HAP-1 (cell line): ENCODE measurements at regions not wholly inside any gene's neighbourhood (a gene's known extent, or its start where the extent isn't known, plus 50 kb on each side); places are given as distances from the start of the nearest gene placed in this dataset.

Source experiments
- DNase-seq, 2 experiments: peaks; one replicate each; pipeline ENCODE4 v3.0.0-alpha.2; 2016 to 2020; ENCODE audit warnings: low spot score in 2 of 2
- H3K27me3 ChIP-seq: fragments of 250-450 bp; sonication (Bioruptor Pico); 2 replicates; pipeline ENCODE4 v1.5.1; 2020; ENCODE audit warnings: low read depth, mild to moderate bottlenecking, moderate library complexity
- H3K36me3 ChIP-seq: fragments of 250-450 bp; sonication (Bioruptor Pico); replicated peaks from 2 replicates; pipeline ENCODE4 v1.5.1; 2020; ENCODE audit warnings: mild to moderate bottlenecking
- H3K4me1 ChIP-seq: fragments of 250-450 bp; sonication (Bioruptor Pico); 2 replicates; pipeline ENCODE4 v1.5.1; 2020; ENCODE audit warnings: mild to moderate bottlenecking
- H3K4me3 ChIP-seq: fragments of 250-450 bp; sonication (Bioruptor Pico); 2 replicates; pipeline ENCODE4 v1.5.1; 2020; ENCODE audit warnings: mild to moderate bottlenecking, moderate library complexity
- H3K9me3 ChIP-seq: fragments of 250-450 bp; sonication (Bioruptor Pico); 2 replicates; pipeline ENCODE4 v1.5.1; 2020; ENCODE audit warnings: mild to moderate bottlenecking, moderate library complexity
- in situ Hi-C: fragments of 300-500 bp; cut with MboI; formaldehyde crosslinking; loops from 3 replicates; pipeline ENCODE4 v1.14.3; 2020; ENCODE audit warnings: low sequenced_read_pairs, inconsistent platforms, mixed read lengths

- H3K27me3 ChIP-seq = no peaks in the 10 kb centered on the region
- no peaks in the 10 kb centered on the region for H3K36me3 ChIP-seq
- in situ Hi-C loops = no loop called here
- no peaks in the 10 kb centered on the region for H3K4me1 ChIP-seq
- DNase-seq = no peak
- no peaks in the 10 kb centered on the region for H3K9me3 ChIP-seq
- H3K4me3 ChIP-seq = no peak overlapping the region
Observed at GRCh38 chr10:43901302-43901701, 252.6 kb upstream of the ZNF32 start.

DNA sequence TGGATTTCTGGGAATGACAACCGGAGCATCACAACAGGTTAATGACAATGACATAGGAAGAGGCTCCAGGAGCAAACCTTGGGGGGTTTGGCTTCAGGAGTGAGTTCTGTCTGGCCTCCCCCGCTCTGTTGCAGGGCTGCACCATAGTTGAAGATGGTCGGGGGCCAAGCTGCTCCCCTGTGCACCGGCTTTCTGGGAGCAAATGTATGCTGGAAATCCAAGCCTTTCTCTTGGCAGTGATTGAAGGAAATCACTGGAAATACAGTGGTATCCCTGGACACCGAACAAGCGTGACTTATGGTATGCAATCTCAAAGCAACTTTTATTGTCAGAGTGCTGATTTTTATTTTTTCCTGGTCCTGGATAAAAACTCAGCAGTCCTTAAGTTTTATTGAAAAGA is 251.9 kb upstream of the ZNF32 start:
- in situ Hi-C loops = no loop called here
- Histone ChIP-seq H3K27me3 (no peaks in the 10 kb centered on the region), H3K4me3 (no peak overlapping the region), H3K9me3 (no peaks in the 10 kb centered on the region), H3K4me1 (no peaks in the 10 kb centered on the region), H3K36me3 (no peaks in the 10 kb centered on the region)
- DNase-seq = no peak

- H3K4me1 ChIP-seq = no peaks in the 10 kb centered on the region
- no peaks in the 10 kb centered on the region for H3K36me3 ChIP-seq
- in situ Hi-C loops = no loop called here
- no peak for DNase-seq
- H3K27me3 ChIP-seq = no peaks in the 10 kb centered on the region
- no peaks in the 10 kb centered on the region for H3K9me3 ChIP-seq
- H3K4me3 ChIP-seq = no peak overlapping the region
Observed at GRCh38 chr10:43899224-43899959, 250.7 kb upstream of the ZNF32 start.

GRCh38 chr10:43898592-43898991 is 249.9 kb upstream of the ZNF32 start:
- no peak overlapping the region for H3K4me3 ChIP-seq
- no peaks in the 10 kb centered on the region for H3K36me3 ChIP-seq
- no peaks in the 10 kb centered on the region for H3K4me1 ChIP-seq
- DNase-seq = no peak
- in situ Hi-C loops = no loop called here
- H3K9me3 ChIP-seq = no peaks in the 10 kb centered on the region
- H3K27me3 ChIP-seq = no peaks in the 10 kb centered on the region

DNA sequence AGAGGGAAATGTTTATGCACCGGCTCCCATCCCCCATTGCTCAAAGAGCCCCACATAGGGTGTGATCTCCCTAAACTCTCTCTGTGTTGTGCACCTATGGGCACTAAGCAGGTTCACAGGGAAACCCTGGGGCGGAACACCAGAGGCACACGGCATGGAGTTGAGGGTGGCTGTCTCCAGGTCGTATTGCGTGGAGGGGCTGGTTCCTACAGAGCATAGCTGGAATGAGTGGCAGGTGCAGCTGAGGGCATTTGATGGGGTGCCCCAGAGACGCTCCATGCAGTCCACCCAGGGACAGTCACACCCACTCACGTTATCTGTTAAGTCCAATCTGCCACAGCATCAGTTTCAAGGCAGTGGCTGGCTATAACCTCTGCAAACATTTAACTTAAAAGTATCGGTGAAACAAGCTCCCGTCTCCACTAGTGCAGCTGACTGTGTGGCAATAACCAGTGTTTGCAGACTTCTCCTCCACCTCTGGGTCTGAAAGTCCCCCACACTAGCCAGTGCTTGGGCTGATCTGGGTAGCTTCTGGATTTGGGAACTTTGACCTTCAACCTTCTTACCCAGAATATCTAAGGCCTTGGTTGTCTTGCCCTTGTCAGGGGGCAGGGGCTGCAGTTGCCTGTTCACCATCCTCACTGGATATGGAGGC is 249.2 kb upstream of the ZNF32 start:
- Histone ChIP-seq H3K27me3 (no peaks in the 10 kb centered on the region), H3K9me3 (no peaks in the 10 kb centered on the region), H3K4me1 (no peaks in the 10 kb centered on the region), H3K4me3 (no peak overlapping the region), H3K36me3 (no peaks in the 10 kb centered on the region)
- in situ Hi-C loops = no loop called here
- no peak for DNase-seq

- H3K4me1 ChIP-seq = no peaks in the 10 kb centered on the region
- no peak for DNase-seq
- in situ Hi-C loops = no loop called here
- no peak overlapping the region for H3K4me3 ChIP-seq
- H3K9me3 ChIP-seq = no peaks in the 10 kb centered on the region
- H3K27me3 ChIP-seq = no peaks in the 10 kb centered on the region
- H3K36me3 ChIP-seq = no peaks in the 10 kb centered on the region
Observed at GRCh38 chr10:43892062-43892770, 243.5 kb upstream of the ZNF32 start.

DNA sequence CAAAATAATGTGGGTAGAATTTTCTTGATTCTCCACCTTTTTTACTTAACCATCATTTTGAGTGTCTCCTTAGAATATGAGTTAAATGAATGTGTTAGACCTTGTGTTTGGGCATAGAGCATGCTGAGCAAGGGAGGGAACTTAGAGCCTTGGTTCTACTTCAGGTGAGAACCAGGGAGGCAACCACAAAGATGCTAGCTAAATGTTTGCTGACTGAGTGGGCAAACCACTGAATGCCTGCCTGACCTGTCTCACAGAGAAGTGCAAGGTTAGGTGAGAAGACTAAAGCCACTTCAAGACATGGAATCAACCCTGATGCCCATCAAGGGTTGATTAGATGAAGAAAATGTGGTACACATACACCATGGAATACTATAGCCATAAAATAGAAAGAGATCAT is 242.6 kb upstream of the ZNF32 start:
- Histone ChIP-seq H3K9me3 (no peaks in the 10 kb centered on the region), H3K4me1 (no peaks in the 10 kb centered on the region), H3K27me3 (no peaks in the 10 kb centered on the region), H3K36me3 (no peaks in the 10 kb centered on the region), H3K4me3 (no peak overlapping the region)
- in situ Hi-C loops = no loop called here
- no peak for DNase-seq

DNA sequence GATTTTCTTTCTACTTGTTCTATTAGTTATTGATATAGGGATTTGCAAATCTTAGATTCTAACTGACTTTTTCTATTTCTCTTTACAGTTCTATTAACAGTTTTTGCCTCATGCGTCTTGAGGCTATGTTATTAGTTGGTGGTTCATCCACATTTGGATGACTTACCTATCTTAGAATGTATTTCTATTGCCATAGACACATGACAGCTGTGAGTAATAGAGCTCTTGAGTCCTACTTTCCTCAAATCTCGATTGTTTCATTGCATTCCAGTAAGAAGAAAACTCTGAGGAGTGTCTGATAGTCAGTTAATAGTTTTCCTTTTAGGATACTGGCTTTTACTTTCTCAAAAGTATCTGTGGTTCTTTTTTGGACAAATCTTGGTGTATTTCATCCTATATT is 241.4 kb upstream of the ZNF32 start:
- no peaks in the 10 kb centered on the region for H3K9me3 ChIP-seq
- no peaks in the 10 kb centered on the region for H3K4me1 ChIP-seq
- in situ Hi-C loops = no loop called here
- H3K27me3 ChIP-seq = no peaks in the 10 kb centered on the region
- no peak overlapping the region for H3K4me3 ChIP-seq
- H3K36me3 ChIP-seq = no peaks in the 10 kb centered on the region
- DNase-seq = no peak

- Histone ChIP-seq H3K36me3 (no peaks in the 10 kb centered on the region), H3K4me1 (no peaks in the 10 kb centered on the region), H3K4me3 (no peak overlapping the region), H3K9me3 (no peaks in the 10 kb centered on the region), H3K27me3 (no peaks in the 10 kb centered on the region)
- no peak for DNase-seq
- in situ Hi-C loops = no loop called here
Observed at GRCh38 chr10:43888586-43888985, 239.9 kb upstream of the ZNF32 start.

GRCh38 chr10:43885842-43886241 is 237.2 kb upstream of the ZNF32 start:
- DNase-seq = no peak
- Histone ChIP-seq H3K27me3 (no peaks in the 10 kb centered on the region), H3K9me3 (no peaks in the 10 kb centered on the region), H3K4me3 (no peak overlapping the region), H3K36me3 (no peaks in the 10 kb centered on the region), H3K4me1 (no peaks in the 10 kb centered on the region)
- in situ Hi-C loops = no loop called here

GRCh38 chr10:43885252-43885651 is 236.6 kb upstream of the ZNF32 start:
- no peak for DNase-seq
- H3K27me3 ChIP-seq = no peaks in the 10 kb centered on the region
- H3K4me1 ChIP-seq = no peaks in the 10 kb centered on the region
- no peak overlapping the region for H3K4me3 ChIP-seq
- H3K36me3 ChIP-seq = no peaks in the 10 kb centered on the region
- in situ Hi-C loops = no loop called here
- H3K9me3 ChIP-seq = no peaks in the 10 kb centered on the region

- no peaks in the 10 kb centered on the region for H3K27me3 ChIP-seq
- in situ Hi-C loops = no loop called here
- no peak overlapping the region for H3K4me3 ChIP-seq
- no peak for DNase-seq
- no peaks in the 10 kb centered on the region for H3K36me3 ChIP-seq
- no peaks in the 10 kb centered on the region for H3K9me3 ChIP-seq
- H3K4me1 ChIP-seq = no peaks in the 10 kb centered on the region
Observed at GRCh38 chr10:43884501-43885105, 235.9 kb upstream of the ZNF32 start.

DNA sequence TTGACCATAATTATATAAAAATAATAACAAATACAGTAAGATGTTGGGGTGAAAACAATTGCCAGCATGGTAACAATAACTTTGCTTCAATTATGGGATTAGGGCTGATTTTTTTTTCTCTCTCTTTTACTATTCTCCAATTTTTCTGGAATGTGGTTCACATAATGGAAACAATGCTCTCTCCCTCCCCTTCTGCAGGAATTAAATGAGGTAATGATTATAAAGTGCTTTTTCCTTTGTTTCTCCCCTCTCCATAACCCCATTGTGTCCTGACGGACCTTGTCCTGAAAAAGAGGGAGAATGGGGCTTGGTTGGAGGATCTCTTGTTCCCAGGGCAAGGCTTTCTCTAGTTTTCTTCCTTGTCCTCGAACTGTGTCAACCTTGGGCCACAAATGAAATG is 234.0 kb upstream of the ZNF32 start:
- in situ Hi-C loops = no loop called here
- no peaks in the 10 kb centered on the region for H3K36me3 ChIP-seq
- no peaks in the 10 kb centered on the region for H3K9me3 ChIP-seq
- no peaks in the 10 kb centered on the region for H3K4me1 ChIP-seq
- no peaks in the 10 kb centered on the region for H3K27me3 ChIP-seq
- DNase-seq = no peak
- H3K4me3 ChIP-seq = no peak overlapping the region

- Histone ChIP-seq H3K36me3 (no peaks in the 10 kb centered on the region), H3K4me3 (no peak overlapping the region), H3K9me3 (no peaks in the 10 kb centered on the region), H3K27me3 (no peaks in the 10 kb centered on the region), H3K4me1 (no peaks in the 10 kb centered on the region)
- DNase-seq = no peak
- in situ Hi-C loops = no loop called here
Observed at GRCh38 chr10:43881657-43882056, 233.0 kb upstream of the ZNF32 start.
